ENCODE measurements at regions not wholly inside any gene's neighbourhood (a gene's known extent, or its start where the extent isn't known, plus 50 kb on each side); places are given as distances from the start of the nearest gene placed in this dataset.

- H3K79me2 ChIP-seq (ENCODE audit: control insufficient read depth, insufficient read depth, low read length): no peaks in the 10 kb centered on the region
- FAIRE-seq (no peak), DNase-seq (ENCODE audit: low read depth, low spot score) (no peak), ATAC-seq (no peak)
- H3K9ac ChIP-seq (ENCODE audit: control insufficient read depth, insufficient read depth, low read length): no peak overlapping the region
- BruUV-seq (replicated peaks): no TSS peak
- no peak overlapping the region for H3K27ac ChIP-seq (ENCODE audit: control insufficient read depth, insufficient read depth)
- intact Hi-C loops (cut with micrococcal nuclease; ENCODE audit: unreplicated experiment) (no loop called here), in situ Hi-C loops (cut with MboI) (no loop called here)
- no peaks in the 10 kb centered on the region for H3K36me3 ChIP-seq (ENCODE audit: control insufficient read depth in 2 of 2, insufficient read depth in 2 of 2, low read length in 1 of 2)
- no peaks in the 10 kb centered on the region for H3K27me3 ChIP-seq (replicated peaks in 1 of 2; ENCODE audit: control insufficient read depth in 2 of 2, insufficient read depth in 2 of 2, low read length in 1 of 2)
- H3K9me3 ChIP-seq (replicated peaks; ENCODE audit: control insufficient read depth, insufficient read depth, low read length): no peaks in the 10 kb centered on the region
- TF ChIP-seq NKRF (conservative IDR thresholded peaks at IDR 0.05): no peak
- TF ChIP-seq NFYA (IDR thresholded peaks at IDR 0.05; ENCODE audit: borderline replicate concordance, low read depth, low read length): no peak
- TF ChIP-seq JUND (IDR thresholded peaks at IDR 0.05; ENCODE audit: low read depth, low read length): no peak
- no peak for TF ChIP-seq CBX5 (IDR thresholded peaks at IDR 0.05; ENCODE audit: low read depth)
- TF ChIP-seq SUPT20H (IDR thresholded peaks at IDR 0.05; ENCODE audit: borderline replicate concordance, control insufficient read depth, low read depth, low read length): no peak
- H3K4me2 ChIP-seq (ENCODE audit: control insufficient read depth, insufficient read depth): no peak overlapping the region
- no peak overlapping the region for H3K4me3 ChIP-seq
- CTCF ChIA-PET: no interaction called here
- no peaks in the 10 kb centered on the region for H3K4me1 ChIP-seq (ENCODE audit: control insufficient read depth, insufficient read depth, low read length)
- SMC1A ChIA-PET (ENCODE audit: uncharacterized antibody, unreplicated experiment): no interaction called here
- POLR2A ChIA-PET: no interaction called here
- H2AFZ ChIP-seq (ENCODE audit: control insufficient read depth, low read depth, low read length): no peak overlapping the region
- 0% methylated on average over 1 of the region's 1 CpG for whole genome bisulfite sequencing (ENCODE audit: insufficient coverage, insufficient replicate concordance, low lambda C conversion rate, missing lambda C conversion rate)
- no peaks in the 10 kb centered on the region for H4K20me1 ChIP-seq (ENCODE audit: control insufficient read depth, insufficient read depth)
- RAD21 ChIA-PET (ENCODE audit: unreplicated experiment): no interaction called here
Observed at GRCh38 chr1:75062111-75062510, 72.1 kb upstream of the LHX8 start.

- Histone ChIP-seq H3K9me3 (replicated peaks; ENCODE audit: control insufficient read depth, insufficient read depth, low read length) (no peaks in the 10 kb centered on the region), H3K79me2 (ENCODE audit: control insufficient read depth, insufficient read depth, low read length) (no peaks in the 10 kb centered on the region), H2AFZ (ENCODE audit: control insufficient read depth, low read depth, low read length) (no peak overlapping the region), H3K27ac (ENCODE audit: control insufficient read depth, insufficient read depth) (no peak overlapping the region), H3K4me1 (ENCODE audit: control insufficient read depth, insufficient read depth, low read length) (no peaks in the 10 kb centered on the region), H3K36me3 (ENCODE audit: control insufficient read depth in 2 of 2, insufficient read depth in 2 of 2, low read length in 1 of 2) (no peaks in the 10 kb centered on the region), H3K27me3 (replicated peaks in 1 of 2; ENCODE audit: control insufficient read depth in 2 of 2, insufficient read depth in 2 of 2, low read length in 1 of 2) (no peaks in the 10 kb centered on the region), H3K4me2 (ENCODE audit: control insufficient read depth, insufficient read depth) (no peak overlapping the region), H4K20me1 (ENCODE audit: control insufficient read depth, insufficient read depth) (no peaks in the 10 kb centered on the region), H3K4me3 (no peak overlapping the region), H3K9ac (ENCODE audit: control insufficient read depth, insufficient read depth, low read length) (no peak overlapping the region)
- FAIRE-seq (no peak), ATAC-seq (no peak), DNase-seq (ENCODE audit: low read depth, low spot score) (no peak)
- ChIA-PET RAD21 (ENCODE audit: unreplicated experiment) (no interaction called here), SMC1A (ENCODE audit: uncharacterized antibody, unreplicated experiment) (no interaction called here), CTCF (interaction anchor here (0.6 kb wide), 1 partner anchor 12 kb away, joined by 3 read pairs; no protein-coding TSS in a partner anchor), POLR2A (no interaction called here)
- in situ Hi-C loops (cut with MboI) (no loop called here), intact Hi-C loops (cut with micrococcal nuclease; ENCODE audit: unreplicated experiment) (no loop called here)
- 0% methylated on average over 1 of the region's 1 CpG for WGBS (ENCODE audit: insufficient coverage, insufficient replicate concordance, low lambda C conversion rate, missing lambda C conversion rate)
- no TSS peak for BruUV-seq (replicated peaks)
- TF ChIP-seq E2F8 (IDR thresholded peaks at IDR 0.05; ENCODE audit: low read depth, partially characterized antibody) (no peak), ZBTB11 (CRISPR knock-in tag; IDR thresholded peaks at IDR 0.05) (no peak), CREM (IDR thresholded peaks at IDR 0.05; ENCODE audit: low read depth) (no peak), KLF5 (IDR thresholded peaks at IDR 0.05; ENCODE audit: partially characterized antibody) (no peak), POLR2AphosphoS2 (IDR thresholded peaks at IDR 0.05; ENCODE audit: low read depth, low read length) (no peak)
Observed at GRCh38 chr1:75067975-75068374, 66.2 kb upstream of the LHX8 start.

Data from GM12878 (cell line).